Dendritic cell treated with granulocyte-macrophage colony-stimulating factor and Interleukin-4, amounts not matched to agents 40 ng/mL and 50 ng/mL, for 4 days (primary cell): ENCODE measurements at regions not wholly inside any gene's neighbourhood (a gene's known extent, or its start where the extent isn't known, plus 50 kb on each side); places are given as distances from the start of the nearest gene placed in this dataset.
A peak's percentile ranks its signal among the peaks of the same experiment; 100 is the strongest.

ENCODE experiments used
- H3K27ac Mint-ChIP-seq: one replicate; pipeline ENCODE4 v1.8.0; 2022; ENCODE audit warnings: mild to moderate bottlenecking, mixed read lengths
- H3K27me3 Mint-ChIP-seq: one replicate; pipeline ENCODE4 v1.8.0; 2022; ENCODE audit warnings: mild to moderate bottlenecking, mixed read lengths
- H3K36me3 Mint-ChIP-seq: one replicate; pipeline ENCODE4 v1.8.0; 2022; ENCODE audit warnings: low read depth, mixed read lengths
- H3K4me1 Mint-ChIP-seq: one replicate; pipeline ENCODE4 v1.8.0; 2022; ENCODE audit warnings: low read depth, mixed read lengths
- H3K4me3 Mint-ChIP-seq: one replicate; pipeline ENCODE4 v1.8.0; 2022; ENCODE audit warnings: mild to moderate bottlenecking, moderate library complexity, mixed read lengths
- H3K9me3 Mint-ChIP-seq: one replicate; pipeline ENCODE4 v1.8.0; 2022; ENCODE audit warnings: mixed read lengths
- intact Hi-C: fragments of 100-400 bp; cut with micrococcal nuclease; formaldehyde crosslinking; loops from one replicate; pipeline ENCODE4 v1.15.0; 2022

DNA sequence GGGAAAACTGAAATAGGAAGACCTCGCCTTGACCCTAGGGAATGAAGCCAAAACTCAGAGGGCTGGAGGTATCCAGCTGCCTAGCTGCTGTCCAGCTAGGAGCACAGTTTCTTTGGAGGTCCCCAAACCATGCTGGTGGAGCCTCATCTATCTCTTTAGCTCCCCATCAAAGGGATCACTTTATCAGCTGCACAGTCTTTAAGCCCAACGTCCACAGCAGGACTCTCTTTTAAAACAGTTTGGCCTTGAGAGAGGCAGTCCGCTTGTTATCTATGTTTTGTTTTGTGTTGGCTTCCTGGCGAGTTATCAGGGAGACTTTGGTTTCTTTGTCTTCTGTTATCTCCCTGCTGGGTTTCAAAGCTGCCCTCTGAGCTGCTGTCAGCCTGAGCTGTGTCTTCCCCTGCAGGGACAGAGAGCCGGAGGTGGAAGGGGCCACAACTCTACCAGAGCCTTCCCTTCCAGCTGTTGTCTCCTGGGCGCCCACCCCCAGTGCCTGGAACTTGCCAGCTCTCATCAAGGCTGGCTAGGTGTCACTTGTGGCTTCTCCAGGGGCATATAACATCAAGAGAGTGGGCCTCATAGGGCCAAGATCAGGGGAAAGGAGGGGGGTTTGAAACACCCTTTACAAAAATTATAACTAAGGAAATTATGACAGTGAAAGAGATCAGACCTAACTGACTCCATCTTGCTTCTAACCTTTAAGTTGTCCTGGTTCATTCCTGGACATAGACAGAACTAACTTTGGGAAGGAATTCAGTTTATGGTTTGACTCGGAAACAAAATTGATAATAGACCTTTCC is 61.4 kb upstream of the C15orf39 start:
- peaks cover 33% of the 10 kb centered on the region for H3K36me3 Mint-ChIP-seq
- peak overlapping the region; percentile 61 for H3K27ac Mint-ChIP-seq
- intact Hi-C loops: no loop called here
- H3K9me3 Mint-ChIP-seq: peaks cover 40% of the 10 kb centered on the region
- no peak overlapping the region for H3K4me3 Mint-ChIP-seq
- H3K4me1 Mint-ChIP-seq: peaks cover 38% of the 10 kb centered on the region
- H3K27me3 Mint-ChIP-seq: peaks cover 3% of the 10 kb centered on the region

- no peak overlapping the region for H3K4me3 Mint-ChIP-seq
- H3K9me3 Mint-ChIP-seq: peaks cover 40% of the 10 kb centered on the region
- peaks cover 17% of the 10 kb centered on the region for H3K4me1 Mint-ChIP-seq
These were observed 59.2 kb upstream of the C15orf39 start for GRCh38 chr15:75142499-75142898.

DNA sequence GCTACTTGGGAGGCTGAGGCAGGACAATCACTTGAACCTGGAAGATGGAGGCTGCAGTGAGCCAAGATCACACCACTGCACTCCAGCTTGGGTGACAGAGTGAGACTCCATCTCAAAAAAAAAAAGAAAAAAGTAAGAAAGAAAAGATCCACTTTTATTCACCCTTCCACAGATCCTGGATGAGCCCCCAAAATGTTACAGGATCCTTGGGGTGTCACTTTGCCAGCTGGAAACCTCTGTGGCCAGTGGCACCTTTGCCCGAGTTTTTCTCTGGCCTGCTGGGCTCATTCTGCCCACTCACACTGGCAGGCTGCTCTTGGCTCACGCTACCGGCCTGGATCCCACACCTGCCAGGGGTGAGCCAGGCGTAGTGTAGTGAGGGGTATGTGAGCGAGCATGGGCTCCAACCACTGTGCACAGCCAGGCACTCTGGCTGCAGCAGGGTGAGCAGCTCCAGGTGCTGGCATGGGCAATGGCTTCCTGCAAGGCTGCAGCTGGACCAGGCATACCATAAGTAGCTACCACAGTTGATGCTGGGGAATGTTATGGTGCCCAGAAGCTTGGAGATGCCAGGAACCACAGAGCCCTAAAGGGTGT is 57.8 kb upstream of the C15orf39 start:
- Mint-ChIP-seq H3K9me3 (peaks cover 40% of the 10 kb centered on the region), H3K4me1 (peaks cover 6% of the 10 kb centered on the region)

More at GRCh38 chr15:75142499-75142898, 59.2 kb upstream of the C15orf39 start:
- H3K36me3 Mint-ChIP-seq: peaks cover 39% of the 10 kb centered on the region
- H3K27me3 Mint-ChIP-seq: peaks cover 3% of the 10 kb centered on the region
- intact Hi-C loops: no loop called here
- H3K27ac Mint-ChIP-seq: no peak overlapping the region

DNA sequence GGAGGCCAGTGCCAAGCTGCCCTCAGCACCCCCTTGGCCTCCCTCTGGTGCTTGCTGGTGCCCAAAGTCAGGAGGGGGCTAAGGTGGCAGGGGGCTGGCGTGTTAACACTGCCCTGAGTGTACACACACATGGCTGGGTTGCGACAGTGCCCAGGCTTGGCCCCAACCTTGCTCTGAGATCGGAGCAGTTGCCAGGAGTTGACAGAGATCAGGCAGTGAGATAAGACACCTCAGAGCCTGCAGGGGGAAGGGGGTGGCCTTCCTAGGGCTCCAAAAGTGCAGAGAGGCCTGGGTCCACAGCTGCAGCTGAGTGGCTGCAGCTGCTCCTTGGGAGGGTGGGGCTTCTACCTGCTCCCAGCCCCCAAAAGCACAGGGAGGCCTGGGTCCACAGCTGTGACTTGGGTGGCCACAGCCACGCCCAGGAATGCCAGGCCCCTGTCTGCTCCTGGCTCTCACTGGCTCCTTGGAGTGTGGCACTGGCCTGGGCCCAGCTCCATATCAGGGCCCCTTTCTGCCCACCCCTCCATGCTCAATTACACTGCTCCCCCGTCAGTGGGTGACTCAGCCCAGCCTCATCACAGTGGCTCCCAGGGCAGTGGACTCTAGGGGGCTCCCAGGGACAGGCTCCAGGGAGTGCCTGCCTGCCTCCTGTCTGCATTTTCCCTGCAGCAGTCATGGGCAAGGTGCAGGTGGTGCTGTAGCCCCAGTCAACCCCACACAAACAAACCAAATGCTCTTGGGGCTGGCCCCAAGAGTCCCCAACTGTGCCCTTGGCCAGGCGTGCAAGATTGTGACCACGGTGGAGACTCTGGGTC is 56.4 kb upstream of the C15orf39 start:
- Mint-ChIP-seq H3K36me3 (peaks cover 39% of the 10 kb centered on the region), H3K9me3 (peaks cover 40% of the 10 kb centered on the region), H3K4me3 (no peak overlapping the region), H3K27ac (no peak overlapping the region), H3K27me3 (peaks cover 1% of the 10 kb centered on the region), H3K4me1 (peaks cover 8% of the 10 kb centered on the region)
- intact Hi-C loops: no loop called here

More for the DNA sequence above, 57.8 kb upstream of the C15orf39 start:
- Mint-ChIP-seq H3K27me3 (peaks cover 1% of the 10 kb centered on the region), H3K4me3 (no peak overlapping the region), H3K36me3 (peaks cover 39% of the 10 kb centered on the region), H3K27ac (no peak overlapping the region)
- intact Hi-C loops: no loop called here

- Mint-ChIP-seq H3K4me3 (no peak overlapping the region), H3K27me3 (no peaks in the 10 kb centered on the region), H3K9me3 (peaks cover 18% of the 10 kb centered on the region), H3K4me1 (peaks cover 37% of the 10 kb centered on the region), H3K27ac (no peak overlapping the region), H3K36me3 (peaks cover 26% of the 10 kb centered on the region)
- intact Hi-C loops: no loop called here
These were observed 53.4 kb upstream of the C15orf39 start for GRCh38 chr15:75148280-75148679.

- no peaks in the 10 kb centered on the region for H3K9me3 Mint-ChIP-seq
- H3K4me1 Mint-ChIP-seq: peaks cover 55% of the 10 kb centered on the region
- no peaks in the 10 kb centered on the region for H3K27me3 Mint-ChIP-seq
- H3K27ac Mint-ChIP-seq: peak overlapping the region; percentile 86
- peaks cover 8% of the 10 kb centered on the region for H3K36me3 Mint-ChIP-seq
- intact Hi-C loops: loop anchor here (5.0 kb wide), 2 partner anchors 38 to 47 kb away; no protein-coding TSS in a partner anchor
- no peak overlapping the region for H3K4me3 Mint-ChIP-seq
These were observed 51.6 kb upstream of the C15orf39 start for GRCh38 chr15:75149867-75150709.

GRCh38 chr15:75151214-75152128 is 50.2 kb upstream of the C15orf39 start:
- peak overlapping the region; percentile 86 for H3K27ac Mint-ChIP-seq
- H3K9me3 Mint-ChIP-seq: no peaks in the 10 kb centered on the region
- intact Hi-C loops: loop anchor here (5.0 kb wide), 2 partner anchors 39 to 46 kb away; no protein-coding TSS in a partner anchor
- H3K4me3 Mint-ChIP-seq: no peak overlapping the region
- no peaks in the 10 kb centered on the region for H3K27me3 Mint-ChIP-seq
- no peaks in the 10 kb centered on the region for H3K36me3 Mint-ChIP-seq
- peaks cover 69% of the 10 kb centered on the region for H3K4me1 Mint-ChIP-seq
